Right hindlimb (tissue), 1 donor: ENCODE measurements at regions not wholly inside any gene's neighbourhood (a gene's known extent, or its start where the extent isn't known, plus 50 kb on each side); places are given as distances from the start of the nearest gene placed in this dataset.
"Not testable (repeated sequence)": the region's sequence is repeated elsewhere in the genome, so short reads cannot be mapped to it uniquely, and the experiment has no call there.

ENCODE experiments used
- DNase-seq: peaks from one replicate; pipeline ENCODE4 v3.0.0-alpha.2; 2018

- not testable (repeated sequence) for DNase-seq
Measured at GRCh38 chr6:147651-148050, 144.6 kb upstream of the DUSP22 start.

- DNase-seq, result not testable (repeated sequence)
Measured at GRCh38 chr6:148051-148984, 144.0 kb upstream of the DUSP22 start.

- DNase-seq, result not testable (repeated sequence)
Measured at GRCh38 chr6:150147-150546, 142.1 kb upstream of the DUSP22 start.

GRCh38 chr6:152436-152835, 139.9 kb upstream of the DUSP22 start:
- not testable (repeated sequence) for DNase-seq

- DNase-seq, result not testable (repeated sequence)
Measured at GRCh38 chr6:153026-153425, 139.3 kb upstream of the DUSP22 start.

- not testable (repeated sequence) for DNase-seq
Measured at GRCh38 chr6:153867-154266, 138.4 kb upstream of the DUSP22 start.

GRCh38 chr6:154321-155092, 137.8 kb upstream of the DUSP22 start:
- DNase-seq, result not testable (repeated sequence)

- no peak for DNase-seq
Measured at GRCh38 chr6:156010-156409, 136.3 kb upstream of the DUSP22 start.

GRCh38 chr6:156441-157140, 135.7 kb upstream of the DUSP22 start:
- DNase-seq, result not testable (repeated sequence)

GRCh38 chr6:157176-157575, 135.1 kb upstream of the DUSP22 start:
- not testable (repeated sequence) for DNase-seq

- DNase-seq, result not testable (repeated sequence)
Measured at GRCh38 chr6:161657-162056, 130.6 kb upstream of the DUSP22 start.

- no peak for DNase-seq
Measured at GRCh38 chr6:164720-165119, 127.6 kb upstream of the DUSP22 start.

GRCh38 chr6:165263-165662, 127.0 kb upstream of the DUSP22 start:
- DNase-seq, result no peak

GRCh38 chr6:165906-166305, 126.4 kb upstream of the DUSP22 start:
- no peak for DNase-seq

- DNase-seq, result no peak
Measured at GRCh38 chr6:168865-169455, 123.3 kb upstream of the DUSP22 start.

- no peak for DNase-seq
Measured at GRCh38 chr6:174036-174435, 118.3 kb upstream of the DUSP22 start.

- DNase-seq, result no peak
Measured at GRCh38 chr6:175680-176079, 116.6 kb upstream of the DUSP22 start.

GRCh38 chr6:176766-177165, 115.5 kb upstream of the DUSP22 start:
- DNase-seq, result no peak

- no peak for DNase-seq
Measured at GRCh38 chr6:178119-178518, 114.2 kb upstream of the DUSP22 start.

- DNase-seq, result not testable (repeated sequence)
Measured at GRCh38 chr6:178929-179328, 113.4 kb upstream of the DUSP22 start.

- DNase-seq, result no peak
Measured at GRCh38 chr6:179340-179950, 112.8 kb upstream of the DUSP22 start.

GRCh38 chr6:180091-180694, 112.1 kb upstream of the DUSP22 start:
- DNase-seq, result not testable (repeated sequence)
